ENCODE measurements at regions not wholly inside any gene's neighbourhood (a gene's known extent, or its start where the extent isn't known, plus 50 kb on each side); places are given as distances from the start of the nearest gene placed in this dataset.
A peak's percentile ranks its signal among the peaks of the same experiment; 100 is the strongest.

GRCh38 chr13:86825410-86825809 lies 845.8 kb upstream of the SLITRK5 start:
- intact Hi-C loops (cut with DNase I), result no loop called here
- DNase-seq (ENCODE audit: missing footprints) (no peak), ATAC-seq (no peak)

GRCh38 chr13:86826232-86826631 lies 844.9 kb upstream of the SLITRK5 start:
- DNase-seq (ENCODE audit: missing footprints) (no peak), ATAC-seq (no peak)
- intact Hi-C loops (cut with DNase I), result no loop called here

GRCh38 chr13:86830046-86830445 lies 841.1 kb upstream of the SLITRK5 start:
- ATAC-seq, result no peak
- intact Hi-C loops (cut with DNase I), result no loop called here
- no peak for DNase-seq (ENCODE audit: missing footprints)

GRCh38 chr13:86831084-86831483 lies 840.1 kb upstream of the SLITRK5 start:
- ATAC-seq (no peak), DNase-seq (ENCODE audit: missing footprints) (no peak)
- intact Hi-C loops (cut with DNase I), result no loop called here

GRCh38 chr13:86838411-86839120 lies 832.6 kb upstream of the SLITRK5 start:
- intact Hi-C loops (cut with DNase I), result no loop called here
- DNase-seq (ENCODE audit: missing footprints), result peak; percentile 18
- ATAC-seq, result no peak

- DNase-seq (ENCODE audit: missing footprints) (peak; percentile 6), ATAC-seq (no peak)
- intact Hi-C loops (cut with DNase I), result no loop called here
Observed at GRCh38 chr13:86839221-86839620, 832.0 kb upstream of the SLITRK5 start.

- DNase-seq (ENCODE audit: missing footprints) (peak; percentile 46), ATAC-seq (peak; percentile 13)
- intact Hi-C loops (cut with DNase I), result no loop called here
Observed at GRCh38 chr13:86840250-86841191, 830.6 kb upstream of the SLITRK5 start.

- peak; percentile 40 for DNase-seq (ENCODE audit: missing footprints)
- intact Hi-C loops (cut with DNase I), result no loop called here
Observed at GRCh38 chr13:86841264-86841663, 829.9 kb upstream of the SLITRK5 start.

GRCh38 chr13:86846501-86846900 lies 824.7 kb upstream of the SLITRK5 start:
- DNase-seq (ENCODE audit: missing footprints) (peak; percentile 9), ATAC-seq (no peak)
- intact Hi-C loops (cut with DNase I), result no loop called here

More at GRCh38 chr13:86841264-86841663, 829.9 kb upstream of the SLITRK5 start:
- ATAC-seq, result no peak

GRCh38 chr13:86848716-86849115 lies 822.5 kb upstream of the SLITRK5 start:
- DNase-seq (ENCODE audit: missing footprints) (no peak), ATAC-seq (no peak)
- intact Hi-C loops (cut with DNase I), result no loop called here

- ATAC-seq, result no peak
- no peak for DNase-seq (ENCODE audit: missing footprints)
- intact Hi-C loops (cut with DNase I), result no loop called here
Observed at GRCh38 chr13:86856991-86857390, 814.2 kb upstream of the SLITRK5 start.

GRCh38 chr13:86858216-86858615 lies 813.0 kb upstream of the SLITRK5 start:
- DNase-seq (ENCODE audit: missing footprints) (no peak), ATAC-seq (no peak)
- intact Hi-C loops (cut with DNase I), result no loop called here

GRCh38 chr13:86862137-86862536 lies 809.0 kb upstream of the SLITRK5 start:
- intact Hi-C loops (cut with DNase I), result no loop called here
- ATAC-seq (no peak), DNase-seq (ENCODE audit: missing footprints) (no peak)

- DNase-seq (ENCODE audit: missing footprints), result no peak
- intact Hi-C loops (cut with DNase I), result no loop called here
- no peak for ATAC-seq
Observed at GRCh38 chr13:86864376-86864775, 806.8 kb upstream of the SLITRK5 start.

GRCh38 chr13:86870444-86870843 lies 800.7 kb upstream of the SLITRK5 start:
- ATAC-seq, result no peak
- no peak for DNase-seq (ENCODE audit: missing footprints)
- intact Hi-C loops (cut with DNase I), result loop anchor here (5.0 kb wide), 1 partner anchor 402 kb away; no protein-coding TSS in a partner anchor

GRCh38 chr13:86877441-86877840 lies 793.7 kb upstream of the SLITRK5 start:
- intact Hi-C loops (cut with DNase I), result no loop called here
- ATAC-seq (no peak), DNase-seq (ENCODE audit: missing footprints) (no peak)

GRCh38 chr13:86878781-86879180 lies 792.4 kb upstream of the SLITRK5 start:
- intact Hi-C loops (cut with DNase I), result no loop called here
- ATAC-seq, result no peak

GRCh38 chr13:86881390-86881789 lies 789.8 kb upstream of the SLITRK5 start:
- DNase-seq (ENCODE audit: missing footprints) (no peak), ATAC-seq (no peak)
- intact Hi-C loops (cut with DNase I), result no loop called here

More at GRCh38 chr13:86878781-86879180, 792.4 kb upstream of the SLITRK5 start:
- no peak for DNase-seq (ENCODE audit: missing footprints)

- intact Hi-C loops (cut with DNase I), result no loop called here
- ATAC-seq (no peak), DNase-seq (ENCODE audit: missing footprints) (no peak)
Observed at GRCh38 chr13:86882107-86882506, 789.1 kb upstream of the SLITRK5 start.

- ATAC-seq (peak; percentile 52), DNase-seq (ENCODE audit: missing footprints) (no peak)
- intact Hi-C loops (cut with DNase I), result no loop called here
Observed at GRCh38 chr13:86882835-86883234, 788.3 kb upstream of the SLITRK5 start.

Data from Right ventricle myocardium inferior (tissue), 1 donor.